ENCODE measurements at regions not wholly inside any gene's neighbourhood (a gene's known extent, or its start where the extent isn't known, plus 50 kb on each side); places are given as distances from the start of the nearest gene placed in this dataset.

- Histone ChIP-seq H3K27ac (ENCODE audit: low read depth, low read length) (no peak overlapping the region), H3F3A (ENCODE audit: control insufficient read depth, insufficient read depth) (no peaks in the 10 kb centered on the region), H3K4me1 (ENCODE audit: control insufficient read depth, low read length) (no peaks in the 10 kb centered on the region), H3K4me2 (ENCODE audit: low read length) (no peak overlapping the region), H3K4me3 (ENCODE audit: low read length) (no peak overlapping the region), H3K9me2 (replicated peaks; ENCODE audit: control insufficient read depth, low read length) (no peaks in the 10 kb centered on the region), H3K36me3 (ENCODE audit: control insufficient read depth, low read length) (no peaks in the 10 kb centered on the region), H3K27me3 (ENCODE audit: control insufficient read depth, low read length) (no peaks in the 10 kb centered on the region), H3K79me2 (ENCODE audit: control insufficient read depth, low read length) (no peaks in the 10 kb centered on the region), H3K9me3 (ENCODE audit: control insufficient read depth, insufficient read depth, low read length) (no peaks in the 10 kb centered on the region), H4K20me1 (ENCODE audit: control insufficient read depth, insufficient read depth, low read depth, low read length) (no peaks in the 10 kb centered on the region)
- TF ChIP-seq EZH2phosphoT487 (IDR thresholded peaks at IDR 0.05; ENCODE audit: borderline replicate concordance, low read length), result no peak
- TF ChIP-seq, protein P1, sequence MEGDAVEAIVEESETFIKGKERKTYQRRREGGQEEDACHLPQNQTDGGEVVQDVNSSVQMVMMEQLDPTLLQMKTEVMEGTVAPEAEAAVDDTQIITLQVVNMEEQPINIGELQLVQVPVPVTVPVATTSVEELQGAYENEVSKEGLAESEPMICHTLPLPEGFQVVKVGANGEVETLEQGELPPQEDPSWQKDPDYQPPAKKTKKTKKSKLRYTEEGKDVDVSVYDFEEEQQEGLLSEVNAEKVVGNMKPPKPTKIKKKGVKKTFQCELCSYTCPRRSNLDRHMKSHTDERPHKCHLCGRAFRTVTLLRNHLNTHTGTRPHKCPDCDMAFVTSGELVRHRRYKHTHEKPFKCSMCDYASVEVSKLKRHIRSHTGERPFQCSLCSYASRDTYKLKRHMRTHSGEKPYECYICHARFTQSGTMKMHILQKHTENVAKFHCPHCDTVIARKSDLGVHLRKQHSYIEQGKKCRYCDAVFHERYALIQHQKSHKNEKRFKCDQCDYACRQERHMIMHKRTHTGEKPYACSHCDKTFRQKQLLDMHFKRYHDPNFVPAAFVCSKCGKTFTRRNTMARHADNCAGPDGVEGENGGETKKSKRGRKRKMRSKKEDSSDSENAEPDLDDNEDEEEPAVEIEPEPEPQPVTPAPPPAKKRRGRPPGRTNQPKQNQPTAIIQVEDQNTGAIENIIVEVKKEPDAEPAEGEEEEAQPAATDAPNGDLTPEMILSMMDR (IDR thresholded peaks at IDR 0.05; ENCODE audit: low read depth, low read length, poor library complexity, severe bottlenecking), result no peak
Observed at GRCh38 chr18:38826247-38826646, 1260.6 kb upstream of the CELF4 start.

DNA sequence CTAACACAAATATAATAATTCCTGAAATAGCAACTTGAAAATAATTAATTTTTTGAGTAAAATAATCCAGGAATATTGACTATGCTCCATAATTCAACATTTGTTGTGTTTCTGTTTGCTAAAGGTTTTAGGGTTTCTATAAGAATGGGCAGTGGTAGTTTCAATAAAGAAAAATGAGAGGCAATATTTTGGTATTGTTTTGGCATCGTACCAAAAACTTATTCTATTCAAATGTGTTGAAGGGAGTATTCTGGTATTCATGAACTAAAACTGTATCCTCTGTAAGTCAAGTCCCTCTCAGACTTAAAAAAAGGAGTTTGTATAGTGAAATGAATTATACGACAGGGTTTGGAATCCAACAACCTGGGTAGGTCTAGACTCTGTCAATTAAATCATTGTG is 1245.6 kb upstream of the CELF4 start:
- TF ChIP-seq, protein P1 (IDR thresholded peaks at IDR 0.05; ENCODE audit: low read depth, low read length, poor library complexity, severe bottlenecking), result no peak
- no peak for TF ChIP-seq EZH2phosphoT487 (IDR thresholded peaks at IDR 0.05; ENCODE audit: borderline replicate concordance, low read length)
- Histone ChIP-seq H4K20me1 (ENCODE audit: control insufficient read depth, insufficient read depth, low read depth, low read length) (no peaks in the 10 kb centered on the region), H3K27me3 (ENCODE audit: control insufficient read depth, low read length) (no peaks in the 10 kb centered on the region), H3K27ac (ENCODE audit: low read depth, low read length) (no peak overlapping the region), H3K9me3 (ENCODE audit: control insufficient read depth, insufficient read depth, low read length) (no peaks in the 10 kb centered on the region), H3K4me1 (ENCODE audit: control insufficient read depth, low read length) (no peaks in the 10 kb centered on the region), H3F3A (ENCODE audit: control insufficient read depth, insufficient read depth) (no peaks in the 10 kb centered on the region), H3K36me3 (ENCODE audit: control insufficient read depth, low read length) (no peaks in the 10 kb centered on the region), H3K4me2 (ENCODE audit: low read length) (no peak overlapping the region), H3K9me2 (replicated peaks; ENCODE audit: control insufficient read depth, low read length) (no peaks in the 10 kb centered on the region), H3K79me2 (ENCODE audit: control insufficient read depth, low read length) (no peaks in the 10 kb centered on the region), H3K4me3 (ENCODE audit: low read length) (no peak overlapping the region)

GRCh38 chr18:38810789-38811188 is 1245.2 kb upstream of the CELF4 start:
- no peaks in the 10 kb centered on the region for H3K9me2 ChIP-seq (replicated peaks; ENCODE audit: control insufficient read depth, low read length)
- H3K9me3 ChIP-seq (ENCODE audit: control insufficient read depth, insufficient read depth, low read length), result no peaks in the 10 kb centered on the region
- TF ChIP-seq, protein P1 (IDR thresholded peaks at IDR 0.05; ENCODE audit: low read depth, low read length, poor library complexity, severe bottlenecking), result no peak
- TF ChIP-seq EZH2phosphoT487 (IDR thresholded peaks at IDR 0.05; ENCODE audit: borderline replicate concordance, low read length), result no peak
- no peaks in the 10 kb centered on the region for H3F3A ChIP-seq (ENCODE audit: control insufficient read depth, insufficient read depth)
- no peaks in the 10 kb centered on the region for H3K79me2 ChIP-seq (ENCODE audit: control insufficient read depth, low read length)
- H3K27ac ChIP-seq (ENCODE audit: low read depth, low read length), result no peak overlapping the region
- no peaks in the 10 kb centered on the region for H3K27me3 ChIP-seq (ENCODE audit: control insufficient read depth, low read length)
- H3K36me3 ChIP-seq (ENCODE audit: control insufficient read depth, low read length), result no peaks in the 10 kb centered on the region
- no peaks in the 10 kb centered on the region for H4K20me1 ChIP-seq (ENCODE audit: control insufficient read depth, insufficient read depth, low read depth, low read length)
- no peak overlapping the region for H3K4me2 ChIP-seq (ENCODE audit: low read length)
- no peaks in the 10 kb centered on the region for H3K4me1 ChIP-seq (ENCODE audit: control insufficient read depth, low read length)
- no peak overlapping the region for H3K4me3 ChIP-seq (ENCODE audit: low read length)

DNA sequence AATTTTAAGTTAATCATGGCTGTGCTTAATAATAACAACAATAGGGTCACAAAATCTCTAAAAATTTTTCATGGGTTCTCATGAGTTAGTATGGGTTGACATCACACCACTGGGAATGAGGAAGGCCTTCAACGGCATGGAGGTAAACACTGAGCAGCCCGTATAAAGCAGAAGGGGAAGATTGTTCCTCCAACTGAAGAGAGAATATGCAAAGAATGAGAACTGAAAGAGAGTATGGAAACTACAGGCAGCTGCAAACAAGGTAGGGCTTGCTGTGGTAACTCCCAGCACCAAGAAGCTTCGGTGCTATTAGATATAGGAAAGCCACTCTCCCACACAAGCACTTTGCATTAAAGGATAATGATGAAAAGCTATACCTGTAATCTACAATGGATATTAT is 1242.3 kb upstream of the CELF4 start:
- H3K4me1 ChIP-seq (ENCODE audit: control insufficient read depth, low read length), result no peaks in the 10 kb centered on the region
- H3K9me2 ChIP-seq (replicated peaks; ENCODE audit: control insufficient read depth, low read length), result no peaks in the 10 kb centered on the region
- H3K4me3 ChIP-seq (ENCODE audit: low read length), result no peak overlapping the region
- H3F3A ChIP-seq (ENCODE audit: control insufficient read depth, insufficient read depth), result no peaks in the 10 kb centered on the region
- TF ChIP-seq, protein P1 (IDR thresholded peaks at IDR 0.05; ENCODE audit: low read depth, low read length, poor library complexity, severe bottlenecking), result no peak
- no peak for TF ChIP-seq EZH2phosphoT487 (IDR thresholded peaks at IDR 0.05; ENCODE audit: borderline replicate concordance, low read length)
- H3K27me3 ChIP-seq (ENCODE audit: control insufficient read depth, low read length), result no peaks in the 10 kb centered on the region
- H3K79me2 ChIP-seq (ENCODE audit: control insufficient read depth, low read length), result no peaks in the 10 kb centered on the region
- no peaks in the 10 kb centered on the region for H3K9me3 ChIP-seq (ENCODE audit: control insufficient read depth, insufficient read depth, low read length)
- H3K4me2 ChIP-seq (ENCODE audit: low read length), result no peak overlapping the region
- H3K36me3 ChIP-seq (ENCODE audit: control insufficient read depth, low read length), result no peaks in the 10 kb centered on the region
- no peak overlapping the region for H3K27ac ChIP-seq (ENCODE audit: low read depth, low read length)
- H4K20me1 ChIP-seq (ENCODE audit: control insufficient read depth, insufficient read depth, low read depth, low read length), result no peaks in the 10 kb centered on the region

All from DOHH2 (cell line).